Right lobe of liver (tissue), 4 donors: ENCODE measurements at regions not wholly inside any gene's neighbourhood (a gene's known extent, or its start where the extent isn't known, plus 50 kb on each side); places are given as distances from the start of the nearest gene placed in this dataset.

Experiments
- POLR2A ChIP-seq: fragments of 450-650 bp; IDR thresholded peaks from one replicate; pipeline ENCODE4 v1.6.1; 2017; ENCODE audit warnings: antibody characterized with exemption, mild to moderate bottlenecking
- TF ChIP-seq, protein P1 (sequence below), 4 donors: fragments of 200-600 bp in 3 of 4; fragments of 450-650 bp in 1 of 4; IDR thresholded peaks; one replicate each; pipeline versions ENCODE4 v1.5.1 to v1.8.0; 2016 to 2022; ENCODE audit warnings: antibody characterized with exemption in 4 of 4, mild to moderate bottlenecking in 2 of 4
- donor health status: DM: no; HTN: no; CAD: no.
- donor health status: DM: no; HTN: no; CAD: no.
- donor health status: DM: no; HTN: yes; CAD: no.

DNA sequence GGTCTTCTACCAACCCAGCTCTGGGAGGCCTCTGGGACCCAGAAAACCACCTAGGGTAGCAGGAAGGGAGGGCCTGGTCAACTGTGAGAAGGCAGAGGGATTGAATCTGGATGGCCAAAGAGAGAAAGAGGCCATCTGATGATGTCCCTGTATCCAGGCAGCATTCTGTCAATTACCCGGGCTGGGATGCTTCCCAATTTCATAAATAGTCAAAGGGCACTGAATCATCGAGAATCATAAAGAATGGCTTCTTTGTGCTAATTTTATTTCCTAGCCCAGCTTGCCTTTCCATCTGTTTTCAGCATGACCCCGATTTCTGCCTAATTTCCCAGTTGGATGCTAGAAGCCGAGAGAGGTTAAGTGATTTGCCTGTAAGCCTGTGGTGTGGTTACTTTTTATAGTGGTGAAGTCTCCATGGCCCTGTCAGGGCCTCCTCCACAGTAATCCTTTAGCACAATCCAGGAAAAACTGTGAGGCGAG, 129.2 kb downstream of the FAM43A start:
- TF ChIP-seq, protein P1, sequence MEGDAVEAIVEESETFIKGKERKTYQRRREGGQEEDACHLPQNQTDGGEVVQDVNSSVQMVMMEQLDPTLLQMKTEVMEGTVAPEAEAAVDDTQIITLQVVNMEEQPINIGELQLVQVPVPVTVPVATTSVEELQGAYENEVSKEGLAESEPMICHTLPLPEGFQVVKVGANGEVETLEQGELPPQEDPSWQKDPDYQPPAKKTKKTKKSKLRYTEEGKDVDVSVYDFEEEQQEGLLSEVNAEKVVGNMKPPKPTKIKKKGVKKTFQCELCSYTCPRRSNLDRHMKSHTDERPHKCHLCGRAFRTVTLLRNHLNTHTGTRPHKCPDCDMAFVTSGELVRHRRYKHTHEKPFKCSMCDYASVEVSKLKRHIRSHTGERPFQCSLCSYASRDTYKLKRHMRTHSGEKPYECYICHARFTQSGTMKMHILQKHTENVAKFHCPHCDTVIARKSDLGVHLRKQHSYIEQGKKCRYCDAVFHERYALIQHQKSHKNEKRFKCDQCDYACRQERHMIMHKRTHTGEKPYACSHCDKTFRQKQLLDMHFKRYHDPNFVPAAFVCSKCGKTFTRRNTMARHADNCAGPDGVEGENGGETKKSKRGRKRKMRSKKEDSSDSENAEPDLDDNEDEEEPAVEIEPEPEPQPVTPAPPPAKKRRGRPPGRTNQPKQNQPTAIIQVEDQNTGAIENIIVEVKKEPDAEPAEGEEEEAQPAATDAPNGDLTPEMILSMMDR (IDR thresholded peaks at IDR 0.05): no peak
- TF ChIP-seq POLR2A: no peak
